K562 (cell line): ENCODE measurements at regions not wholly inside any gene's neighbourhood (a gene's known extent, or its start where the extent isn't known, plus 50 kb on each side); places are given as distances from the start of the nearest gene placed in this dataset.

Source experiments
- CCAR2 ChIP-seq: fragments of 200-400 bp; formaldehyde crosslinking; IDR thresholded peaks from 2 replicates; pipeline ENCODE4 v1.6.1; 2017; ENCODE audit warnings: mild to moderate bottlenecking, low read depth, low read length
- CEBPB ChIP-seq: fragments of 450-650 bp; IDR thresholded peaks from 2 replicates; pipeline ENCODE4 v1.6.1; 2016; ENCODE audit warnings: missing genetic modification characterization, missing compliant biosample characterization
- EGR1 ChIP-seq: fragments of 450-650 bp; conservative IDR thresholded peaks from 2 replicates; pipeline ENCODE4 v1.6.1; 2017; ENCODE audit warnings: mild to moderate bottlenecking
- EZH2 ChIP-seq: IDR thresholded peaks from 2 replicates; pipeline ENCODE4 v1.6.1; 2012; ENCODE audit warnings: low read depth, mild to moderate bottlenecking, inconsistent platforms, low read length, borderline replicate concordance
- NCOR1 ChIP-seq: fragments of 450-650 bp; IDR thresholded peaks from 2 replicates; pipeline ENCODE4 v1.6.1; 2016; ENCODE audit warnings: mild to moderate bottlenecking, moderate library complexity
- NEUROD1 ChIP-seq: fragments of 150-350 bp; IDR thresholded peaks from 2 replicates; pipeline ENCODE4 v1.6.1; 2014; ENCODE audit warnings: borderline replicate concordance, low read length, low read depth; ENCODE audit not compliant: partially characterized antibody
- SIN3A ChIP-seq, 2 experiments: fragments of 150-350 bp in 1 of 2; IDR thresholded peaks; 2 replicates each; pipeline ENCODE4 v1.6.1; 2011 to 2016; ENCODE audit warnings: borderline replicate concordance in 2 of 2, low read depth in 2 of 2, low read length in 2 of 2, mild to moderate bottlenecking in 2 of 2, moderate library complexity in 2 of 2; ENCODE audit not compliant: control insufficient read depth in 1 of 2
- TF ChIP-seq, protein P1 (sequence below): IDR thresholded peaks from 3 replicates; pipeline ENCODE4 v1.6.1; 2011; ENCODE audit warnings: borderline replicate concordance, mild to moderate bottlenecking; ENCODE audit not compliant: insufficient read length, insufficient read depth
- TF ChIP-seq, protein P2 (sequence below): fragments of 450-650 bp; IDR thresholded peaks from 2 replicates; pipeline ENCODE4 v1.6.1; 2016
- TF ChIP-seq, protein P3 (sequence below): sonication (generic); formaldehyde crosslinking; IDR thresholded peaks from 2 replicates; pipeline ENCODE4 v1.9.0; 2022; ENCODE audit warnings: mild to moderate bottlenecking, missing genetic modification reagents

DNA sequence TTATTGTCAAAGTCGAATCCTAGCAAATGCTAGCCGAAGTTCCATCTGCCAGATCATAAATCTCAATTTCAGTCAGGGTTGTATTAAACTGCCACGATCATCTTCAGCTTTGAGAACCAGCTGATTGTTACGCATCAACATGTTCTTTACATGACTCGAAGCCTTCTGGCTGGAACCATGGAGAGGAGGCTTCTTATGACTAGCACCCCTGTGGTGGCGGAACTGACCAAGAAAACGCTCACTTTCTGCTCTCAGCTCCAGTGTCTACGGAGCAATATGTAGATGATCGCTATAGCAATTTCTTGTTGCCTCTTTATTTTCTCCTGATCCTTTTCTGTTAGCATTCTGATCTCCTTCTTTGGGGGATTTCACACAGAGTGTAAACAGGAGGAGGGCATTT, 479.4 kb upstream of the SLC35B3 start:
- TF ChIP-seq NEUROD1 = no peak
- no peak for TF ChIP-seq EZH2
- TF ChIP-seq, protein P1, sequence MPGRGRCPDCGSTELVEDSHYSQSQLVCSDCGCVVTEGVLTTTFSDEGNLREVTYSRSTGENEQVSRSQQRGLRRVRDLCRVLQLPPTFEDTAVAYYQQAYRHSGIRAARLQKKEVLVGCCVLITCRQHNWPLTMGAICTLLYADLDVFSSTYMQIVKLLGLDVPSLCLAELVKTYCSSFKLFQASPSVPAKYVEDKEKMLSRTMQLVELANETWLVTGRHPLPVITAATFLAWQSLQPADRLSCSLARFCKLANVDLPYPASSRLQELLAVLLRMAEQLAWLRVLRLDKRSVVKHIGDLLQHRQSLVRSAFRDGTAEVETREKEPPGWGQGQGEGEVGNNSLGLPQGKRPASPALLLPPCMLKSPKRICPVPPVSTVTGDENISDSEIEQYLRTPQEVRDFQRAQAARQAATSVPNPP = no peak
- TF ChIP-seq, protein P2, sequence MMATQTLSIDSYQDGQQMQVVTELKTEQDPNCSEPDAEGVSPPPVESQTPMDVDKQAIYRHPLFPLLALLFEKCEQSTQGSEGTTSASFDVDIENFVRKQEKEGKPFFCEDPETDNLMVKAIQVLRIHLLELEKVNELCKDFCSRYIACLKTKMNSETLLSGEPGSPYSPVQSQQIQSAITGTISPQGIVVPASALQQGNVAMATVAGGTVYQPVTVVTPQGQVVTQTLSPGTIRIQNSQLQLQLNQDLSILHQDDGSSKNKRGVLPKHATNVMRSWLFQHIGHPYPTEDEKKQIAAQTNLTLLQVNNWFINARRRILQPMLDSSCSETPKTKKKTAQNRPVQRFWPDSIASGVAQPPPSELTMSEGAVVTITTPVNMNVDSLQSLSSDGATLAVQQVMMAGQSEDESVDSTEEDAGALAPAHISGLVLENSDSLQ = no peak
- TF ChIP-seq CCAR2 = no peak
- TF ChIP-seq NCOR1 = no peak
- TF ChIP-seq SIN3A (IDR thresholded peaks at IDR 0.05; ENCODE audit: borderline replicate concordance in 2 of 2, control insufficient read depth in 1 of 2, low read depth in 2 of 2, low read length in 2 of 2) = no peak
- no peak for TF ChIP-seq EGR1
- TF ChIP-seq CEBPB (tag) = no peak
- TF ChIP-seq, protein P3, sequence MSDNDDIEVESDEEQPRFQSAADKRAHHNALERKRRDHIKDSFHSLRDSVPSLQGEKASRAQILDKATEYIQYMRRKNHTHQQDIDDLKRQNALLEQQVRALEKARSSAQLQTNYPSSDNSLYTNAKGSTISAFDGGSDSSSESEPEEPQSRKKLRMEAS (CRISPR knock-in tag) = no peak
